ENCODE measurements at regions not wholly inside any gene's neighbourhood (a gene's known extent, or its start where the extent isn't known, plus 50 kb on each side); places are given as distances from the start of the nearest gene placed in this dataset.

GRCh38 chr4:177574446-177574845 is 132.2 kb upstream of the AGA start:
- DNase-seq, result no peak

GRCh38 chr4:177579649-177580048 is 137.4 kb upstream of the AGA start:
- DNase-seq, result no peak

GRCh38 chr4:177582992-177583391 is 140.8 kb upstream of the AGA start:
- DNase-seq, result no peak

- no peak for DNase-seq
Measured at GRCh38 chr4:177587989-177588388, 145.8 kb upstream of the AGA start.

- no peak for DNase-seq
Measured at GRCh38 chr4:177595386-177595785, 153.1 kb upstream of the AGA start.

GRCh38 chr4:177596035-177596434 is 153.8 kb upstream of the AGA start:
- DNase-seq, result no peak

GRCh38 chr4:177596991-177597390 is 154.8 kb upstream of the AGA start:
- no peak for DNase-seq

GRCh38 chr4:177605252-177605651 is 163.0 kb upstream of the AGA start:
- DNase-seq, result no peak

GRCh38 chr4:177607111-177607573 is 164.9 kb upstream of the AGA start:
- DNase-seq, result no peak

- no peak for DNase-seq
Measured at GRCh38 chr4:177611974-177612664, 169.9 kb upstream of the AGA start.

- no peak for DNase-seq
Measured at GRCh38 chr4:177612684-177613083, 170.4 kb upstream of the AGA start.

GRCh38 chr4:177632481-177632880 is 190.2 kb upstream of the AGA start:
- no peak for DNase-seq

- DNase-seq, result no peak
Measured at GRCh38 chr4:177638871-177639270, 196.6 kb upstream of the AGA start.

- no peak for DNase-seq
Measured at GRCh38 chr4:177640864-177641263, 198.6 kb upstream of the AGA start.

GRCh38 chr4:177660223-177660622 is 218.0 kb upstream of the AGA start:
- no peak for DNase-seq

GRCh38 chr4:177667687-177668086 is 225.4 kb upstream of the AGA start:
- DNase-seq, result no peak

- DNase-seq, result no peak
Measured at GRCh38 chr4:177671387-177671786, 229.2 kb upstream of the AGA start.

- DNase-seq, result no peak
Measured at GRCh38 chr4:177671845-177672244, 229.6 kb upstream of the AGA start.

- no peak for DNase-seq
Measured at GRCh38 chr4:177673985-177674489, 231.8 kb upstream of the AGA start.

- no peak for DNase-seq
Measured at GRCh38 chr4:177680308-177680707, 238.1 kb upstream of the AGA start.

GRCh38 chr4:177681902-177682301 is 239.7 kb upstream of the AGA start:
- DNase-seq, result no peak

GRCh38 chr4:177687117-177687516 is 244.9 kb upstream of the AGA start:
- DNase-seq, result no peak

GRCh38 chr4:177692907-177693306 is 250.7 kb upstream of the AGA start:
- no peak for DNase-seq

GRCh38 chr4:177696438-177696966 is 254.3 kb upstream of the AGA start:
- no peak for DNase-seq

All from NCI-H1436 treated with DMSO at 0.1 percent for 48 hours (cell line).